ENCODE measurements at regions not wholly inside any gene's neighbourhood (a gene's known extent, or its start where the extent isn't known, plus 50 kb on each side); places are given as distances from the start of the nearest gene placed in this dataset.

DNA sequence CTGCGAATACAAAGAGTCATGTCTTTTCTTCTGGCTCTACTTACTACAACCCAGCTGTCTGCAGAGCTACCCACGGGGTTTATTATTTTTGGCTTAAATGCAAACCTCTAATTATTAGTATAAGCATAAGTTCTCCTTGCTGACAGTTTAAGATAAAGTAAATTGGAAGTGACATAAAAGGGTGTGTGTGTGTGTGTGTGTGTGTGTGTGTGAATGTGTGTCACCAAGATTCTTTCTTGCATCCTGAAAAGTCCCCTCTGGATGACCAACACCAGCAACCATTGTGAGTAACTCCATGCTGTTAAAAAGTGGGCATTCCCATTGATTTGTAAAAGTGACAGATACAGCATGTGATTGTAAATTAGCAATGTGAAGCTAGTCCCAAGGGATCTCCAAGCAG, 803.8 kb upstream of the ZNF608 start:
- TF ChIP-seq, protein P1, sequence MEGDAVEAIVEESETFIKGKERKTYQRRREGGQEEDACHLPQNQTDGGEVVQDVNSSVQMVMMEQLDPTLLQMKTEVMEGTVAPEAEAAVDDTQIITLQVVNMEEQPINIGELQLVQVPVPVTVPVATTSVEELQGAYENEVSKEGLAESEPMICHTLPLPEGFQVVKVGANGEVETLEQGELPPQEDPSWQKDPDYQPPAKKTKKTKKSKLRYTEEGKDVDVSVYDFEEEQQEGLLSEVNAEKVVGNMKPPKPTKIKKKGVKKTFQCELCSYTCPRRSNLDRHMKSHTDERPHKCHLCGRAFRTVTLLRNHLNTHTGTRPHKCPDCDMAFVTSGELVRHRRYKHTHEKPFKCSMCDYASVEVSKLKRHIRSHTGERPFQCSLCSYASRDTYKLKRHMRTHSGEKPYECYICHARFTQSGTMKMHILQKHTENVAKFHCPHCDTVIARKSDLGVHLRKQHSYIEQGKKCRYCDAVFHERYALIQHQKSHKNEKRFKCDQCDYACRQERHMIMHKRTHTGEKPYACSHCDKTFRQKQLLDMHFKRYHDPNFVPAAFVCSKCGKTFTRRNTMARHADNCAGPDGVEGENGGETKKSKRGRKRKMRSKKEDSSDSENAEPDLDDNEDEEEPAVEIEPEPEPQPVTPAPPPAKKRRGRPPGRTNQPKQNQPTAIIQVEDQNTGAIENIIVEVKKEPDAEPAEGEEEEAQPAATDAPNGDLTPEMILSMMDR (conservative IDR thresholded peaks at IDR 0.05): no peak
- no peak overlapping the region for H3K27ac ChIP-seq

GRCh38 chr5:125551246-125551645, 804.8 kb upstream of the ZNF608 start:
- TF ChIP-seq, protein P1 (conservative IDR thresholded peaks at IDR 0.05): no peak
- H3K27ac ChIP-seq: no peak overlapping the region

GRCh38 chr5:125551797-125552196, 805.4 kb upstream of the ZNF608 start:
- no peak overlapping the region for H3K27ac ChIP-seq
- TF ChIP-seq, protein P1 (conservative IDR thresholded peaks at IDR 0.05): no peak

DNA sequence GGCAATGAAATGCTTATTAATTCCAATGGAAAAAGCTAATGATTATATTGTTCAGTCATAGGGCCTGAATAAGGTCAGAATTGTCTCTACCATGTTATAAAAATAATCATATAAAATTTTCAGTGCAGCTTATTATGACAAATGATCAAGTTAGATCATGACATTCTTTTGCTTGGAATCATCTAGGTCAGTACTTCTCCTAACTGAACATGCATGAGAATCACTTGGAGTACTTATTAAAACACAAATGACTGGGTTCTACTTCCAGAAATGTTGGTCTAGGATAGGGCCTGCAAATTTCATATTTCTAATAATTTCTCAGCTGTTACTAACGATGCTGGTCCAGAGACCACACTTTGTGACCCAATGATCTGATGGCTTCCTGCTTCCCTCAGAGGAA, 806.0 kb upstream of the ZNF608 start:
- H3K27ac ChIP-seq: no peak overlapping the region
- TF ChIP-seq, protein P1 (conservative IDR thresholded peaks at IDR 0.05): no peak

GRCh38 chr5:125554355-125554754, 807.9 kb upstream of the ZNF608 start:
- H3K27ac ChIP-seq: no peak overlapping the region
- TF ChIP-seq, protein P1 (conservative IDR thresholded peaks at IDR 0.05): no peak

- TF ChIP-seq, protein P1 (conservative IDR thresholded peaks at IDR 0.05): no peak
- no peak overlapping the region for H3K27ac ChIP-seq
These were observed 809.2 kb upstream of the ZNF608 start for GRCh38 chr5:125555591-125555990.

DNA sequence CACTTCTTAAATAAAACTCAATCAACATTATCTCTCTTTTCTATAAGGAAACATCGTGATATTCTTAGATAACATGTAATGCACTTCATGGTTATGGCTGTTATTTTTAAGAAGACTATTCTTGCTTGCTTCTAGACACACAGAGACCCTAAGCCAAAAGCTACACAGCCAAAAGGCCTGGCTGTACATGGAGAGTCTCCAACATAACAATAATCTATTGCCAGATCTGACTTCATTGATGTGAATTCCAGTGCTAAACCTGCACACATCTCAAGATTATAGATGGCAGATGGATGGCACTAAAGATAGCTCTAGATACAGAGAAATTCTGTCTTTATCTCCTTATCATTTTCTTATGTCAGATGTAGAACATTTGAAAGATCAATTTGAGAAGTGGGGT, 811.6 kb upstream of the ZNF608 start:
- TF ChIP-seq, protein P1 (conservative IDR thresholded peaks at IDR 0.05): no peak
- no peak overlapping the region for H3K27ac ChIP-seq

DNA sequence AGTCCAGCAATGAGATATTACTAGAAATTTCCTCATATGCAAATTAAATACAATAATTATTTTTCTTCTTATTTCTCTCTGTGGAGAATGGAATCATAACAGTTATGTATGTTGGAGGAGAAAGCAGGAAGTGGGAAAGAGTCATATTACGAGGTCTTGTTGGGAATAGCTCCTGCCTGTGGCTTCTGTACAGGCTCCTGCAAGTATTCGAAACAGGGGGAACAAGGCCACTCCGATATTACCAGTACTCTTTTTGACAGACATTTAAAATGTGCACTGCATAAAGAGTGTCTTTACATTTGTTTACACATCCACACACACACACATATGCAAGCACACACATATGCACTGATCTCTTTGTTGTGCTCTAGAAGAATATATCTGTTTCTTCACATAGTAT, 812.0 kb upstream of the ZNF608 start:
- TF ChIP-seq, protein P1 (conservative IDR thresholded peaks at IDR 0.05): no peak
- H3K27ac ChIP-seq: no peak overlapping the region

All from VCaP (cell line).